Stomach (tissue), 8 donors: ENCODE measurements at regions not wholly inside any gene's neighbourhood (a gene's known extent, or its start where the extent isn't known, plus 50 kb on each side); places are given as distances from the start of the nearest gene placed in this dataset.

Experiments used
- DNase-seq, 2 donors: peaks; one replicate each; pipeline versions ENCODE4 v3.0.0 to v3.0.0-alpha.2; 2013 to 2019
- H3K27ac ChIP-seq, 5 donors: fragments of 200-600 bp in 4 of 5; sonication (generic) in 4 of 5; one replicate each; pipeline ENCODE4 v1.5.1; 2013 to 2019; ENCODE audit warnings: mild to moderate bottlenecking in 1 of 5, moderate library complexity in 1 of 5
- H3K27me3 ChIP-seq, 3 donors: fragments of 200-600 bp; sonication (generic); one replicate each; pipeline ENCODE4 v1.5.1; 2017 to 2019; ENCODE audit warnings: mixed run types in 1 of 3
- H3K36me3 ChIP-seq, 4 donors: fragments of 200-600 bp; sonication (generic); 1 replicate in 3 of 4; 2 replicates in 1 of 4; pipeline ENCODE4 v1.5.1; 2016 to 2019
- H3K4me1 ChIP-seq, 4 donors: fragments of 200-600 bp; sonication (generic); one replicate each; pipeline ENCODE4 v1.5.1; 2016 to 2019
- H3K4me3 ChIP-seq, 4 donors: fragments of 200-600 bp; sonication (generic) in 3 of 4; one replicate each; pipeline ENCODE4 v1.5.1; 2016 to 2019; ENCODE audit warnings: mild to moderate bottlenecking in 1 of 4
- H3K9me3 ChIP-seq, 4 donors: fragments of 200-600 bp; sonication (generic); one replicate each; pipeline ENCODE4 v1.5.1; 2016 to 2019
- CTCF ChIP-seq, 7 experiments: fragments of 450-650 bp in 4 of 7; fragments of 200-600 bp in 3 of 7; sonication (generic) in 3 of 7; IDR thresholded peaks; one replicate each; pipeline ENCODE4 v1.5.1; 2016 to 2019; ENCODE audit warnings: antibody characterized with exemption in 7 of 7, control low read depth in 2 of 7, mild to moderate bottlenecking in 1 of 7
- EP300 ChIP-seq: sonication (generic); formaldehyde crosslinking; IDR thresholded peaks from one replicate; pipeline ENCODE4 v1.6.1; 2017; ENCODE audit warnings: antibody characterized with exemption
- POLR2A ChIP-seq, 4 donors: fragments of 450-650 bp; IDR thresholded peaks; one replicate each; pipeline ENCODE4 v1.6.1; 2016; ENCODE audit warnings: antibody characterized with exemption in 4 of 4, control low read depth in 2 of 4, mild to moderate bottlenecking in 1 of 4, moderate library complexity in 1 of 4
- POLR2AphosphoS5 ChIP-seq, 3 donors: sonication (generic); formaldehyde crosslinking; IDR thresholded peaks; one replicate each; pipeline ENCODE4 v1.6.1; 2016; ENCODE audit warnings: antibody characterized with exemption in 3 of 3
- WGBS, 5 donors: extraction: QIAGEN DNeasy Blood & Tissue Kit in 3 of 5; methylation state at CpG; one replicate each; pipeline versions ENCODE4 v1.1.5 to v1.1.7; 2013 to 2018; 5-methylcytosine and 5-hydroxymethylcytosine counted together
- intact Hi-C: fragments of 100-400 bp; cut with DNase I; formaldehyde crosslinking; loops from one replicate; pipeline ENCODE4 v1.15.1; 2023; ENCODE audit warnings: low total_unique reads
- donor health status: healthy with polysubstance abuse.
- donor health status: Bipolar disorder and iron deficiency.
- donor health status: healthy.

GRCh38 chr6:66376001-66376400 is 669.0 kb upstream of the EYS start:
- Histone ChIP-seq H3K36me3 (no peaks in the 10 kb centered on the region), H3K4me1 (no peaks in the 10 kb centered on the region), H3K4me3 (no peak overlapping the region), H3K27ac (no peak overlapping the region), H3K27me3 (no peaks in the 10 kb centered on the region), H3K9me3 (no peaks in the 10 kb centered on the region)
- WGBS, 5 donors, result 77 to 89% (median 83%) methylated on average over 2 of the region's 2 CpGs
- intact Hi-C loops, result no loop called here
- TF ChIP-seq POLR2A (IDR thresholded peaks at IDR 0.05) (no peak), POLR2AphosphoS5 (IDR thresholded peaks at IDR 0.05) (no peak), EP300 (no peak), CTCF (IDR thresholded peaks at IDR 0.05) (no peak)
- DNase-seq, result no peak

GRCh38 chr6:66369407-66369806 is 662.4 kb upstream of the EYS start:
- H3K27ac ChIP-seq, result no peak overlapping the region
- H3K4me3 ChIP-seq, result no peak overlapping the region
- DNase-seq, result no peak
- no peaks in the 10 kb centered on the region for H3K27me3 ChIP-seq
- peaks cover 0 to 5% (median 0%) of the 10 kb centered on the region in 4 donors for H3K9me3 ChIP-seq
- intact Hi-C loops, result no loop called here
- H3K36me3 ChIP-seq, result no peaks in the 10 kb centered on the region
- TF ChIP-seq POLR2AphosphoS5 (IDR thresholded peaks at IDR 0.05), result no peak
- no peaks in the 10 kb centered on the region for H3K4me1 ChIP-seq

GRCh38 chr6:66362888-66363287 is 655.9 kb upstream of the EYS start:
- no peaks in the 10 kb centered on the region for H3K27me3 ChIP-seq
- WGBS, 5 donors, result 75 to 92% (median 90%) methylated on average over 5 to 6 of the region's 6 CpGs

GRCh38 chr6:66361886-66362285 is 654.9 kb upstream of the EYS start:
- WGBS, 5 donors, result 66 to 93% (median 85%) methylated on average over 7 to 8 of the region's 8 CpGs
- H3K9me3 ChIP-seq, result peaks cover 0 to 13% (median 6%) of the 10 kb centered on the region in 4 donors
- no peaks in the 10 kb centered on the region for H3K27me3 ChIP-seq
- H3K27ac ChIP-seq, result no peak overlapping the region
- no peaks in the 10 kb centered on the region for H3K36me3 ChIP-seq
- intact Hi-C loops, result no loop called here
- H3K4me3 ChIP-seq, result no peak overlapping the region
- no peak for DNase-seq
- TF ChIP-seq POLR2AphosphoS5 (IDR thresholded peaks at IDR 0.05) (no peak), CTCF (IDR thresholded peaks at IDR 0.05) (no peak), POLR2A (IDR thresholded peaks at IDR 0.05) (no peak), EP300 (no peak)
- no peaks in the 10 kb centered on the region for H3K4me1 ChIP-seq

More at GRCh38 chr6:66362888-66363287, 655.9 kb upstream of the EYS start:
- Histone ChIP-seq H3K4me1 (no peaks in the 10 kb centered on the region), H3K9me3 (peaks cover 0 to 13% (median 6%) of the 10 kb centered on the region in 4 donors), H3K36me3 (no peaks in the 10 kb centered on the region), H3K27ac (no peak overlapping the region), H3K4me3 (no peak overlapping the region)
- TF ChIP-seq POLR2AphosphoS5 (IDR thresholded peaks at IDR 0.05) (no peak), POLR2A (IDR thresholded peaks at IDR 0.05) (no peak), EP300 (no peak), CTCF (IDR thresholded peaks at IDR 0.05) (no peak)
- no peak for DNase-seq
- intact Hi-C loops, result no loop called here

GRCh38 chr6:66357781-66358180 is 650.8 kb upstream of the EYS start:
- no peaks in the 10 kb centered on the region for H3K27me3 ChIP-seq
- H3K27ac ChIP-seq, result no peak overlapping the region
- no peaks in the 10 kb centered on the region for H3K4me1 ChIP-seq
- DNase-seq, result no peak
- no peak overlapping the region for H3K4me3 ChIP-seq
- no peaks in the 10 kb centered on the region for H3K36me3 ChIP-seq
- intact Hi-C loops, result no loop called here
- H3K9me3 ChIP-seq, result peaks cover 0 to 8% (median 3%) of the 10 kb centered on the region in 4 donors
- TF ChIP-seq POLR2AphosphoS5 (IDR thresholded peaks at IDR 0.05) (no peak), CTCF (IDR thresholded peaks at IDR 0.05) (no peak), EP300 (no peak), POLR2A (IDR thresholded peaks at IDR 0.05) (no peak)
